ENCODE measurements at regions not wholly inside any gene's neighbourhood (a gene's known extent, or its start where the extent isn't known, plus 50 kb on each side); places are given as distances from the start of the nearest gene placed in this dataset.

DNA sequence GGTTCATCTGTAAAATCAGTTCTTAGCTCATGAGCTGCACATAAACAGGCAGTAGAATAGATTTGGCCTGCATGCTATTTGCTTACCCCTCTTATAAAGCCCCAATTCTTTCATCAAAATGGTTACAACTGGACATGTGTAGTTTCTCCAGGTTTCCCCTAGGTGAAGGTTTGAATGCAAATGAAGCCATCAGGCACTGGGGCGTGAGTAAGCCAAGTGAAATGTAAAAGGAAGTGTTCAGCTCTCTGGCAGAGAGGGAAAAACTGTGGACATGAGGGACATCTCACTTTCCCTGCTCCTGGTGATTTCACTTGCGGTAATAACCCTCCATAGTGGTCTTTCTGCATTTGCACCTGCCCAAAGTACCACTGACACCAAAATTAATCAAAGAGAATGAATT lies 1402.3 kb upstream of the LRRTM1 start:
- no peak for DNase-seq (ENCODE audit: low read depth)

DNA sequence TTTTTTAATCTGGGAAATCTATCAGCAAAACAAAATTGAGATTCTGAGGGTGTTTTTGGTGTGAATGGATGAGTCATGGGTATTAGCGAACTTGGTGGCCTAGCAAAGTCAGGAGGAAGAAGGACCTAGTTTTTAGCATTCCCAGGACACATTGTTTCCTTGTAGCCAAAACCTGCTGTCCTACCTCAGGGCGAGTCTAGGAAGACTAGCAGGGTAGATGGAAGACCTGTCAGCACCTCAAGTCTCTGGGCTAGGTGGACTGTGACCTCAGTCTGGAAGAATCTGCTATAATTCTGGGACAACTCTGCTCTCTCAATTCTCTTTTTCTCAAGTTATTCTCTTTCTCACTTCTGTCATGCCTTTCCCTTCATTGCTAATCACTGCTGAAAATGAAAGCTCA lies 1399.3 kb upstream of the LRRTM1 start:
- DNase-seq (ENCODE audit: low read depth), result no peak

DNA sequence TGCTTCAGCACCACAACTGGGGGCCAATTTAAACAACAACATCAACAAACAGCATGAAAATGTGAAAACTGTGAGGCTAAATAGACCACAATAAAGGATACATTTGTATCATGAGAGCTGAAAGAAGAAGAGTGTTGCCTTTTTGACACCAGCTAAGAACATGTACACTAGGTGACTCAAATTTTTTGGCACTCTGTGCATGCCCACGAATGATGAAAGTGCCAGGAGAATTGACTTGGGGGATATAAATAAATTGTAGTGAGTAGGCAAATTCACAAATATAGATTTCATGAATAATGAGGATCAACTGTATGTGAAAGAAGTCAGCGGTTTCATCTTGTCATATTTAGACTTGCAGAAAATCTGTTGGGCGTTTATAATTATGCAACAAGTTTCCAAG lies 1388.0 kb upstream of the LRRTM1 start:
- DNase-seq (ENCODE audit: low read depth), result no peak

DNA sequence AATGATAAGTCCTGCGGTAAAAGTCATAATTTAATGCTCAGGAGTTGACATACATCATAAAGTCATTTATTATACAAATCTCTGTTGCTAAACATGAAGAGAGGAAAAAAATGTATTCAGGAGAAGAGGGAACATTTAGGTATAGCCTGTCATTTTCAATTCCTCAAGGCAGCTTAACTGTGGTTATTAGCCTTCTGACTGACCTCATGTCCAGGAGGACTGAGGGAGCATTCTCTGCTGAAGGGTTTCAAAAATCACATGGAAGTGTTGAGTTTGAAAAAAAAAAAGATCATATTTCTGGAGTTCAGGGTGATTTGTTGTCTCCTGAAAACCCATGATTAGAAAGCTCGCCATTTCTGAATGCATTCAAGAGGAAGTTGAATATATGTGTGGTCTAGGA lies 1371.1 kb upstream of the LRRTM1 start:
- DNase-seq (ENCODE audit: low read depth), result no peak

DNA sequence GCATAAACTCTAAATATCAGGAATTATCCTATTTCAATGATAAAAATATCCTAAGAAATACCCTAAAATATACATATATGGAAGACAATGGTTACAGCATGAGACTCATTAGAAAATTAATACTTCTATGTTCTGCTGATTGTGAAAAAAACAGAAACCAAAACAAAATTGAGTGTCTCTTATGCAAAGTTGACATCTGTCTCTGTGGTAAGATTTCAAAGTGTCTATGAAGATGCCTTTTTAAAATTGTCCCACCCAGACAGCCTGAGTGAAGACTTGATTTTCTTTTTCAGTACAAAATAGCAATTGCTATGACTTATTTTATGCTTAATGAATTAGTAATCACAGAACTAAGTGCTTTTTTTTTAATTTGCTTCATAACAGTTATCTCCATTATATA lies 1368.4 kb upstream of the LRRTM1 start:
- no peak for DNase-seq (ENCODE audit: low read depth)

DNA sequence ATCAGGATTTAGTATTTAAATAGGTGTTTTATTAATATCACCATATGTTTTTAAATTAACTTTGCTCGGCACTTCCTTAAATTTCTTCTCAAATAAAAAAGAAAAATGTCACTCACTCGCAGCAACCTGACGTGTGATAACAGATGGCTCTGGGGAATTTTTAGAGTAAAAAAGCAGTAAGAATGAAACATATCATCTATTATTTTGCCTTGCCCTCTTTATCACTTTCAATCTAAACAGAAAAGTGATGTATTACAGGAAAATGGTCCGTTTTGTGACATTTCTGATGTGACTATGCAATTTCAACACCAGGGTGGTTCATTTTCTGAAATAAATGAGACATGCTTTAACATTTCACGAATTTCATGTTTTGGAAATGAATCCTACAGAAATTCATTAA lies 1368.0 kb upstream of the LRRTM1 start:
- DNase-seq (ENCODE audit: low read depth), result no peak

DNA sequence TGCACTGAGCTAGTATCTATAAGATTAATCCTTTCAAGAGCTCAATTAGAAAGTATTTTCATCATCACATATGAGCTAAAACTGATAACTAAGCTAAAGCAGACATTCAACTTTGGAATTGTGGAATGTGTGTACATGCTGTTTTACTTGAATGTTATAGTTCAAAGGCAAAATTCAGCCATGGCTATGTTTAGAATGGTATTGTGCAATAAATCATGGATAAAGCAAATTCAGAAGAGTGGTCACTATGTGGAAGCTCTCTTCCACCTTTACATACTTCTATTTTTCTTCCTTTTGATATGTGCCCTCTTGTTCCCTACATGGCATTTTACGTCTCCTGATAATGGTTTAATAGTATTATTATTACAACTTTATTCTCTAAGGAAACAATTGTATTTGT lies 1366.3 kb upstream of the LRRTM1 start:
- no peak for DNase-seq (ENCODE audit: low read depth)

DNA sequence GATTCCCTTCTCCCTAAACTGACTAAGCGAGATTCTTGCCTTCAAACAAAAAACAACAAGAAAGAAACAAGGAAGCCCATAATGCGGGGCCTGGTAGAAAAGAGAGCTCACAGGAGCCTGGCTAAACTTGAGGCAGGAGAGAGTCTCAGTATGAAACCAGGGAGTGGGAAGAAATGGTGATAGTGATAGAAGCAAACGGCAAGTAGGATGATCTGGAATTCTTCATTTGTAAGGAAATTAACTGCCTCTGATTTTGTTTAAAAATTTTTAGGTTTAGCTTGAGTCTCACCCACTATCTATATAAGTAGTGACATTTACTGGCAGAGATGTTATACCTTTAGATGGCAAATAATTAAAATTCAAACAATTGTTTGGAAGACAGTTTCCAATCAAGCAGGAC lies 1356.5 kb upstream of the LRRTM1 start:
- DNase-seq (ENCODE audit: low read depth), result no peak

DNA sequence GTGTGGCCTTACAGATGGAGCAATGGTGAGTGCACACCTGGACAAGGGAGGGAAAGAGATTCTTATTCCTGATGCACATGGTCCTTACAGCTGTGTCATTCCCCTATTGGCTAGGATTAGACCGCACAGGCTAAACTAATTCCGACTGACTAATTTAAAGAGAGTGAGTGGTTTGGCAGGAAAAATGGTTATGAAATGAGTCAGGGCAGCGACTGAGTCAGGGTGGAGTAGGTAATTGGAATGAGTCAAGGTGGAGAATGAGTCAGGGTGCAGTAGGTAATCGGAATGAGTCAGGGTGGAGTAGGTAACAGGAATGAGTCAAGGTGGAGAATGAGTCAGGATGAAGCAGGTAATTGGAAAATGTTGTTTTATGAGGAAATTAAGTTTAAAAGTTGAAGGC lies 1353.7 kb upstream of the LRRTM1 start:
- DNase-seq (ENCODE audit: low read depth), result no peak

DNA sequence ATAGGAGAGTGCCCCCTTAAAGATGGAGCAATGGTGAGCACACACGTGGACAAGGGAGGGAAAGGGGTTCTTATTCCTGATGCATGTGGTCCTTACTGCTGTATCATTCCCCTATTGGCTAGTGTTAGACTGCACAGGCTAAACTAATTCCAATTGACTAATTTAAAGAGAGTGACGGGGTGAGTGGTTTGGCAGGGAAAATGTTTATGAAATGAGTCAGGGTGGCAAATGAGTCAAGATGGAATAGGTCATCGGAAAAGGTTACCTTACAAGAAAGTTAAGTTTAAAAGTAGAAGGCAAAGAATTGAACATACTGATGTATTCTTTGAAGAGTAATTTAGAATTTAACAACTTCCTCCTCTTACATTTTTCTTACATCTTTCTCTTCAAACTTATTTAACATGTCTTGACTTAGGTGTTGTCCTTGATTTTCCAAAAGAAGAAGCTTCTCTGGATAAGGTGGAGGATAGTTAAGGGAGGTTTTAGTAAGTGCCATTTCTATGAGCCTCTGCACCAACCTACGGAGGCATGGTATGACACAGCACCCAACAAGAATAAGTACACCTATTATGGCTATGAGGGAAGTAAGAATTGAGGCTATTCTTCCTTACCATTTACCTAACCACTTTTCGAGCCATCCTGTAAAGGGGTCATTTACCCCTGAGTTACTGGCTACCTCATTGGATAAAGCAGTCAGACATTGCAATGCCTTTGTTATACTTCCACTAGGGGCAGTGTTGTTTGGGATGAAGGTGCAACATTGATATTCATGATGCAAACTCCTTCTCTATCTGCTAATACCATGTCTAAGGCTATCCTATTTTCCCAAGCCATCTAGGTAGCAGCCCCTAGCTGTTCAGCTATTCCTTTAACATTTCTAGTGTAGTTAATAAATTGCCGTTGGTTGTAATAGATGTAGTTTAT lies 1345.8 kb upstream of the LRRTM1 start:
- no peak for DNase-seq (ENCODE audit: low read depth)

DNA sequence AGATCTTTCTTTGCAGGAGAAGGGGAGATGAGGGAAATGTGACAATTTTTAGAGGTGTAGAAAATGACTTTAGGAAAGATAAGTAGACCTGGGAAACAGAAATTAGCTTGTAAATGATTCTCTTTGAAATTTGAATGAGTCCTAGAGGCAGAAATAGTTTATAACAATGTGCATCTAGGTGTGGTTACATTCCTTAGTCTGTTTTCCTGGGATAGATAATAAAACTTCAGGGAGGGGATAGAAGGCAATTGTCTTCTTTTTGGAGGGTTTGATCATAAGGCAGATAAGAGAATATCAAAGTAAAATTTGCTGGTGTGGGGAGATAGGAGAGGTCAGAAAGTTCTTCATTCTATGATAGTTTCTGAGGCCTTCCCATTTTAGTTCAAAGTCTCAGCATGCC lies 1344.3 kb upstream of the LRRTM1 start:
- DNase-seq (ENCODE audit: low read depth), result no peak

DNA sequence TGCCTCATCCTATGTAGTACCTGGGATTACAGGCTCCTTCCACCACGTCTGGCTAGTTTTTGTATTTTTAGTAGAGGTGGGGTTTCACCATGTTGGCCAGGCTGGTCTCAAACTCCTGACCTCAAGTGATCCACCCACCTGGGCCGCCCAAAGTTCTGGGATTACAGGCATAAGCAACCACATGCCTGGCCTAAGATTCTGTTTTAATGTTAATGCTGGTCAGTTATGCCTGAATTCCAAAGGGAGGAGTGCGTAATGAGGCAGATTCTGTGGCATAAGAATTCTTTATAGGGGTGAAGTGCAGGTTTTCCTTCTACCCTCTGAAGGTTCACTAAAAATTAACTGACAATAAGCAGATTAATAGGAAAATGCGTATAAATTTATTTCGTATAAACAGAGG lies 1343.8 kb upstream of the LRRTM1 start:
- DNase-seq (ENCODE audit: low read depth), result no peak

DNA sequence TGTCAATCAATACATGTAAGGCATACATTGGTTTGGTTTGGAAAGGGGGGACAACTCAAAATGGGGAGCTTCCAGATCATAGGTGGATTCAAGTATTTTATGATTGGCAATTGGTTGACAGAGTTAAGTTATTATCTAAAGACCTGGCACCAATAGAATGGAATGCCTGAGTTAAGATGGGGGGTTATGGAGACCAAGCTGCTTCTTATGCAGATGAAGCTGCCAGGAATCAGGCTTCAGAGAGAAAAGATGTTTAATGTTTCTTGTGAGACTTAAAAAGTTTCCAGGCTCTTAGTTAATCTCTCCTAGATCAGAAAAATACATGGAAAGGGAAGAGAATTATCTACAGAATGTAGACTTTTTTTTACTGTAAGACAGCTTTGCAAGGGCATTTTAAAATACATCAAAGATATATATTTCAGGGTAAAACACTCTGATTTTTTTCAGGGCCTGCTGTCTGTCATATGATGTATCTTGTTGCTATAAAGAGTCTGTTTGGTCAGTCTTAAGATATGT lies 1343.2 kb upstream of the LRRTM1 start:
- no peak for DNase-seq (ENCODE audit: low read depth)

DNA sequence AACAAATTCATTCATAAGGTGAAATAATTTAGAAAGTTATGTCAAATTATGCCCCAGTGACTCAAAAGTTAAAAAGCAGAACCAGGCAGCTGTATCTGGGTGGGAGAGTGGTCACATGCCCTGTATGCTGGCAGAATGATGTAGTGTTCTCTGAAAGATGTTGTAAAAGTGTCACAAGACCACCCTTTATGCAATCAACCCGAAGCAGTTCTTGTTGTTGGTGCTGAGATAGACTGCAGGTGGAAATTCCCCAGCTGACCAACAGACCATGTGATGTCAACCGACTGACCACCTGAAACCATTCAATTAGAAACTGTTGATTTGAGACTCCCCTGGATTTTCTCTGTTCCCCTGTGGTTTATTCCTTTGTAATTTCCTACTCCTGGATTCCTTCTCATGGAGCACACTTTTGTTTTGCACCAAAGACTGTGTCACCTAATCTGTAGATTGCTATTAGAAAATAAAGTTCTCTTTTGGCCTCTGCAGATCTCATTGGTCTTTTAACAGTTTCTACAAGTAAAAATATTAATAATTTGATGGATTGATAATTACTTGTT lies 1341.3 kb upstream of the LRRTM1 start:
- DNase-seq (ENCODE audit: low read depth), result no peak

DNA sequence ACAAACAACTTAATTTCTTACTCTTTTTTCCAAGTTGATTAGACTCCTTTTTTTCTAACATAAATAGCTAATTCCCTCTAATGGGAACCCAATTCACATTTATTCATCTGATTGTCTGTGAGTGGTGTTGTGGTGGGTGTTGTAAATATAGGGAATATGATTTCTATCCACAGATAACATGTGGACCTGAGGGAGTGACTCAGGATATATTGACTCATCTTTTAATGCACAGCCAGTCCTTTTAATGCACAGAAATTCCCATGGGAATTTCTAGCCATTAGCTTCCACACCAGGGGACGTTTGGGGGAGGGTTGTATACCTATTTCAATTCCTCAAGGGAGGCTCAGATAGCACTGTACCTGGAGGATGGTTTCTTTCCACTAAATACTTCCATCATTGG lies 1339.6 kb upstream of the LRRTM1 start:
- DNase-seq (ENCODE audit: low read depth), result no peak

DNA sequence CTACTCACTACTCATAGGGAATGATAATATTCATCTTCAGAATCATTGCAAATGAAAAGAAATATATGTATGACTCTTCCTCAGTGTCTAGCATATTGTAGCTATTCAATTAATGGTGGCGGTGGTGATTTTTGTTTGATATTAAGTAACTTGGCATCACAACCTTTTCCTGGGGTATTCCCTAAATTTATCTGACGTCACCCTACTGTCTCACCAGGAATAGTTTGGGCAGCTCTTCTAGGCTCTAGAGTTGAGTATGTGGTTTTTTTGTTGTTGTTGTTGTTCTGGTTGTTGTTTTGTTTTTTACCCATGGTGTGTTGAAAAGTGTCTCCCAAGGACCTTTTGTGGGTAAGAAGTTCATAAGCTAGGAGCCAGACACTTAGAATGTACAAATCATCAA lies 1320.3 kb upstream of the LRRTM1 start:
- no peak for DNase-seq (ENCODE audit: low read depth)

DNA sequence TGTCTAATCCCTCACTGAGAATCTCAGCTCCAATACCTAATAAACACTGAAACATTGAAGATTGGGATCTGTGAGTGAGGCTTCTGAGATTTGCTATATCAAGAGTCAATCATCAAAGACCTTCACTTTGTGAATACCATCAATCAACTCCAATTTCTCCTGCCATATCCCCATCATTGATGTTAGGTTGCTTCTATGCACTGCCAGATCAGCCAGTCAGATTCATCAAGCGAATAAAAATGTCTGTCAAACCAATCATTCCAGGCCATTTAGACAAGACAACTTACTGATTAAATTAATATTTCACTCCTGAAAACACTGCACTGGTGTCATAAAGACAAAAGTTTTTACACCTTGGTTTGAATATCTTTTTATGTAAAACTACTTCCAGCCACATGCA lies 1295.5 kb upstream of the LRRTM1 start:
- no peak for DNase-seq (ENCODE audit: low read depth)

DNA sequence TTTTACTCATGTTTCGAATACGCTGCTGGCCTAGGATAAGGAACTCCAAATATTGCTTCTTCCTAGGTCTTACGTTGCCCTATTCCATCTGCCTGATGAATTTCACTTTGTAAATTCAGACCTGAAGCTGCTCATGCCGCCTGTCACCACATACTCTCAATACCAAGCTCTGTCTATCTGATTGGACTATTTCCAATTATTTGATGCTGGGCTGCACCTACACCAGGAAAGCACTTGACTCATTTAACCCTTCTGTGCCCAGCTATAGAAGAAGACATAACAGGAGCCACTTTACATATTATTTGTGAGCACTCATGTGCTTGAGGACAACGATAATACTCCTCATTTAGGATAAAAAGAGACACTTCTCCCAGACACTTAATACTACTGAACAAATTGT lies 1293.9 kb upstream of the LRRTM1 start:
- DNase-seq (ENCODE audit: low read depth), result no peak

DNA sequence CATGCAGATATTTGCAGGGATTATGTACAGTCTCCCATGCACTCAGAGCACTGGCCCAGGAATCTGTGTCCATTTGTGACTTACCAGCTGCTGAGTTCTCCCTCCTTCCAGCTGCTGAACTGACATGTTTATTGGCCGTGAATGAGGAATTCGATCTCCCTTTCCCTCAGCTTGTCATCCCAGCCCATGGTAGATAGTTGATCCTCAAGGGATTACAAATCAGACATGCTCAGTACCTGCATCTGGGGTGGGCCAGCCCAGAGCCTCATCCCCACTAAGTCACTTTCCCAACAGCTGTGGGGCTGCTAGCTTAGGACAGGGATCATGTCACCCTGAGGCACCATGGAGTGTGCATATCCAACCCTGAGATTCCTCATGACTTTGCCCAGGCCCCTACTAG lies 1284.9 kb upstream of the LRRTM1 start:
- no peak for DNase-seq (ENCODE audit: low read depth)

DNA sequence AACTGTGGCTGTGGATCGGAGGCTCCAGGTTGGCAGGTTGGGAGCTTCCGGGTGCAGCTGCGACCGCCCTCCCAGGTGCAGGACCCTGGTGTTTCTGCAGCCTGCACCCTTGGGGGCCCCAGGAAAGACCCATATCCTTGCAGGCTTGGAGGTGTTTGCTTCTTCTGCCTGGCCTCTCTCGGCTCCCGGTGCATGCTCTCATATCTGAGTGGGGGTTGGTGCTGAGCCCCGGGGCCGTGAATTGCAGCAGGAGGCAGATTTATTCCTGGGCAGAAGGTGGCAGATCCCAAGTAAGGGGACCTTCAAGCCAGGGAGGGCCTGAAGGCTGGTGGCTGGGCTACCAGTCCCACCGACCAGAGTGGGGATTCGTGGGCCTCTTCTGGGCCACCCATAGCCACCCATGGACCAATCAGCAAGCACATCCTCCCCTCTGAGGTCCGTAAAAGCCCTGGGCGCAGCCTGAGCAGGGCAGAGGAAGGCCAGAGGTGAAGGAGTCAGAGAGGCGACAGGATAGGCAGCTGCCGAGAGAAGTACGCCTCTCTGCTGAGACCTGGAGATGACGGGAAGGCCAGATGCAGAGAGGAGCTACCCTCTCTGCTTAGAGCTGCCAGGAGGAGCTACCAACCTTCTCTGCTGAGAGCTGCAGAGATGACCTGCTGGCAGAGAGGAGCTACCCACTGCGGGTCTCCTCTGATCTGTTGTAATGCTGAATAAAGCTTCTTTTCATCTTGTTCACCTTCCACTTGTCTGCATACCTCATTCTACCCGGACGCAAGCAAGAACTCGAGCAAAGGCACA lies 1279.0 kb upstream of the LRRTM1 start:
- DNase-seq (ENCODE audit: low read depth), result no peak

DNA sequence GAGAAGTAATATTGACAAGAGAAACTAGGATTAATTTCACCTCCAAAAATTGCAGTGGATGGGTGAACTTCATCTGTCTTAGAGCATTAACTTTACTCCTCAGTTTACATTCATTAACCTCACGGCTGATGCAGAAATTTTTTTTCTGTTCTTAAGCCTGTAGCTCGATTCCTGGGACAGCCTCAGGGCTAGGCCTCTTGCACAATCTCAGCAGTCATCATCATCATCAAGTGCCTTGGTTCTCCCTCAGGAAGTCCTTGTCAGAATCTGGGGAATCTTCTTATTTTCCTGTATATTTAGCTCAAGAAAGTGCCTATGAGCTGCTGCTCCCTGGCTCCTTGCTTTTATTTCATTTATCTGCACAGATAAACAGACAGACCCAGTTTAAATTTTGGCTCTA lies 1272.2 kb upstream of the LRRTM1 start:
- no peak for DNase-seq (ENCODE audit: low read depth)

DNA sequence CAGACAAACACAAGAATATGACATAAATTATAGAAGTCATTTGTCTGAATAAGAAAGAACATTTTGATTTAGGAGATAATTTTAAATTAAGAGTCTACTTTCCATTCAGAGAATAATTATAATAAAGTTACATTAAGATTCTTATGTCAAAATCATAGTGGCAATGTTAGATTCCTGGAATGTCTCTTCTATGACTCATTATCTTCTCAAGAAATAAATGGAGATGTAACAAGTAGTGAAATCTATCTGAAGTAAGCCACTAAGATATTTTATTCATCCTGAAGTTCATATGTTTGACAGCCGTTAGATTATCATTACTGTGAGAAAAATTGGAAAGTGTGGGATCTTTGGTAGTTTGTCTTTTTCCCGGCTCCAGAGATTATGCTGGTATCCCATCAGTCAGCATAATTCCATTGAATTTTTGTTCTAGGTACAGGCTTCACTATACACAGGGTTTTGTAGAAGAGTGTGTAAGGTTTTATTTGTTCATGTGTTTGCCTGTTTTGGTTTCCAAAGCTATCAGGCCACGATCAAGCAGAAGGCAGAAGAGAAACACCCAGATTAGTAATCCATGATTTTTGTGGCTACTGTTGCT lies 1246.6 kb upstream of the LRRTM1 start:
- DNase-seq (ENCODE audit: low read depth), result no peak

Measured in T follicular helper cell (primary cell).